HUES6 (cell line): ENCODE measurements at regions not wholly inside any gene's neighbourhood (a gene's known extent, or its start where the extent isn't known, plus 50 kb on each side); places are given as distances from the start of the nearest gene placed in this dataset.

ENCODE experiments used
- H3K27ac ChIP-seq: 2 replicates; pipeline ENCODE4 v1.7.0; 2013; ENCODE audit warnings: low read depth, mild to moderate bottlenecking, low read length, inconsistent platforms
- H3K27me3 ChIP-seq: 2 replicates; pipeline ENCODE4 v1.6.1; 2013; ENCODE audit warnings: low read length; ENCODE audit not compliant: control insufficient read depth, insufficient read depth
- H3K36me3 ChIP-seq: 2 replicates; pipeline ENCODE4 v1.6.1; 2013; ENCODE audit warnings: low read length; ENCODE audit not compliant: control insufficient read depth, insufficient read depth
- H3K4me1 ChIP-seq: 2 replicates; pipeline ENCODE4 v1.6.1; 2013; ENCODE audit warnings: low read length; ENCODE audit not compliant: control insufficient read depth, insufficient read depth
- H3K4me3 ChIP-seq: 2 replicates; pipeline ENCODE4 v1.5.1; 2013; ENCODE audit warnings: low read depth, low read length
- H3K9ac ChIP-seq: one replicate; pipeline ENCODE4 v1.6.1; 2013; ENCODE audit warnings: mild to moderate bottlenecking, low read length
- H3K9me3 ChIP-seq: 2 replicates; pipeline ENCODE4 v1.6.1; 2013; ENCODE audit warnings: low read depth, low read length; ENCODE audit not compliant: control insufficient read depth, insufficient read depth

GRCh38 chr4:3833326-3833989, 67.3 kb downstream of the ADRA2C start:
- H3K36me3 ChIP-seq, result no peaks in the 10 kb centered on the region
- H3K9ac ChIP-seq, result no peak overlapping the region
- peaks cover 8% of the 10 kb centered on the region; the same call in 1 of the 2 replicates for H3K27me3 ChIP-seq
- peaks cover 59% of the 10 kb centered on the region for H3K4me1 ChIP-seq
- H3K9me3 ChIP-seq, result peaks cover 10% of the 10 kb centered on the region
- H3K27ac ChIP-seq, result no peak overlapping the region
- H3K4me3 ChIP-seq, result no peak overlapping the region

DNA sequence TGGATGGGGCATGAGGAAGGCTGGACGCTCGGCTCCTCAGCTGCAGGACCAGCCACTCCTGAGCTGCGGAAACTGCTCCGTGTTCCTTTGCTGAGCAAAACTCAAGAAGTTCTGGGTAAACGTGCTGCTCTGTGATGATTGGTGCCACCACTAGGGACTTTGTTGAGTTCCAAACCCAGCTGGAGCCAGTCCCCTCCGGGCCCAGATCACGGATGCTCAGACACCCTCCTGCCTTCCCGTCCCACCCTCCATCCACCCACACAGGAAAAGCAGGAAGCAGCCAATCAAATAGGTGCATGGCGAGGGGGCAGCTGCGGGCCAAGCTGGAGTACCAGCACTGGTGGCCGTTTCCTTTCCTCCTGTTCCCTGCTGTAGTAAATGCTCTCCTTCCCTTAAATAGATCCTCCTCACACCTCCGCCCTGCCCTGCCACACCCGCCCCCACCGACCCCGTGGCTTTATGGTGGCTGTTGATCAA, 68.0 kb downstream of the ADRA2C start:
- Histone ChIP-seq H3K27ac (no peak overlapping the region; the same call in 1 of the 2 replicates), H3K4me1 (peaks cover 59% of the 10 kb centered on the region), H3K9ac (peak overlapping the region; percentile 84), H3K36me3 (no peaks in the 10 kb centered on the region), H3K4me3 (peak overlapping the region; percentile 26; the same call in 1 of the 2 replicates), H3K9me3 (peaks cover 16% of the 10 kb centered on the region), H3K27me3 (peaks cover 5% of the 10 kb centered on the region; the same call in 1 of the 2 replicates)

- Histone ChIP-seq H3K27me3 (no peaks in the 10 kb centered on the region), H3K4me3 (peak overlapping the region; percentile 26; the same call in 1 of the 2 replicates), H3K9ac (peak overlapping the region; percentile 84), H3K9me3 (peaks cover 20% of the 10 kb centered on the region), H3K36me3 (no peaks in the 10 kb centered on the region), H3K27ac (no peak overlapping the region; the same call in 1 of the 2 replicates), H3K4me1 (peaks cover 53% of the 10 kb centered on the region)
Measured at GRCh38 chr4:3834663-3835521, 68.7 kb downstream of the ADRA2C start.

DNA sequence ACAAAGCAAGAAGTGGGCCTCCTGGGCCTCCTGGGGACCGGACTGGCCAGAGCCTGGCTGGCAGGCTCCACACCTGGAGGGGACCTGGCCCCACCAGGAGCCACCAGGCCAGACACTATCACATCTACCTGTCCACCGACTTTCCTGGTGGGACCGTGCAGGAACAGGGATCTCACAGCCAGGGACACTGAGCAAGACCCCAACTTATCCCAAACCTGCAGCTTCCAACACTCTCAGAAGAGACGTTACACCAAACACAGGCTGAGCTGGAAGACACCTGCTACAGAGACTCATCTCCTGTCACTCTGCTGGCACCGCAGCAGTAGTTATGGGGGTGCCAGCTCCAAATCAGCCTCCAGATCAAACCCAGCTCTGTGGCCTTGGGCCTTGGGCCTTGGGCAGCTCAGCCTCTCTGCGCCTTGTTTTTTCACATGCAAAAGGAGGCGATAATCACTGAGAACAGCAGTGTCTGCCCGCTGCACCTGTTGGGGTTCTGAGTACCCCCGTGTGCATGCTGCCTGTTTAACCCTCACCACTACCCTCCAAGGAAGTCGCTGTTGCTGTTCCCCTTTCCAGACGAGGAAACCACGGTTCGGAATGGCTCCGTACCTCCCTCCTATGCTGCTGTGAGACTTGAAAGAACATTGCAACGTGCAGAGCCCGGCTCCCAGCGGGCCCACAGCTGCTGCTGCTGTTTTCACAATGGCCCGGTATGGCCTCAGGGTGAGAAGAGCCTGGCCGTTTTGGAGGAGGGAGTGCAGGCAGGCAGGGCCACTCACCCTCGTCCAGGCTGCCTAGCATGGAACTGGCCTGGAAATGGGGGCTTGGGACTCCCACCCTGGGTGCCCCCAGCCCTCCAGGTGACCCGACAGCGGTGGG, 69.6 kb downstream of the ADRA2C start:
- peak overlapping the region; percentile 41; the same call in 1 of the 2 replicates for H3K4me3 ChIP-seq
- peaks cover 44% of the 10 kb centered on the region for H3K4me1 ChIP-seq
- H3K27me3 ChIP-seq, result no peaks in the 10 kb centered on the region
- H3K36me3 ChIP-seq, result no peaks in the 10 kb centered on the region
- peaks cover 20% of the 10 kb centered on the region for H3K9me3 ChIP-seq
- peak overlapping the region; percentile 84 for H3K9ac ChIP-seq
- H3K27ac ChIP-seq, result peak overlapping the region; percentile 67; the same call in 1 of the 2 replicates

- peak overlapping the region; percentile 41; the same call in 1 of the 2 replicates for H3K4me3 ChIP-seq
- no peaks in the 10 kb centered on the region for H3K36me3 ChIP-seq
- H3K4me1 ChIP-seq, result peaks cover 38% of the 10 kb centered on the region
- peak overlapping the region; percentile 67; the same call in 1 of the 2 replicates for H3K27ac ChIP-seq
- peak overlapping the region; percentile 84 for H3K9ac ChIP-seq
- peaks cover 20% of the 10 kb centered on the region for H3K9me3 ChIP-seq
- no peaks in the 10 kb centered on the region for H3K27me3 ChIP-seq
Measured at GRCh38 chr4:3836406-3836755, 70.2 kb downstream of the ADRA2C start.

DNA sequence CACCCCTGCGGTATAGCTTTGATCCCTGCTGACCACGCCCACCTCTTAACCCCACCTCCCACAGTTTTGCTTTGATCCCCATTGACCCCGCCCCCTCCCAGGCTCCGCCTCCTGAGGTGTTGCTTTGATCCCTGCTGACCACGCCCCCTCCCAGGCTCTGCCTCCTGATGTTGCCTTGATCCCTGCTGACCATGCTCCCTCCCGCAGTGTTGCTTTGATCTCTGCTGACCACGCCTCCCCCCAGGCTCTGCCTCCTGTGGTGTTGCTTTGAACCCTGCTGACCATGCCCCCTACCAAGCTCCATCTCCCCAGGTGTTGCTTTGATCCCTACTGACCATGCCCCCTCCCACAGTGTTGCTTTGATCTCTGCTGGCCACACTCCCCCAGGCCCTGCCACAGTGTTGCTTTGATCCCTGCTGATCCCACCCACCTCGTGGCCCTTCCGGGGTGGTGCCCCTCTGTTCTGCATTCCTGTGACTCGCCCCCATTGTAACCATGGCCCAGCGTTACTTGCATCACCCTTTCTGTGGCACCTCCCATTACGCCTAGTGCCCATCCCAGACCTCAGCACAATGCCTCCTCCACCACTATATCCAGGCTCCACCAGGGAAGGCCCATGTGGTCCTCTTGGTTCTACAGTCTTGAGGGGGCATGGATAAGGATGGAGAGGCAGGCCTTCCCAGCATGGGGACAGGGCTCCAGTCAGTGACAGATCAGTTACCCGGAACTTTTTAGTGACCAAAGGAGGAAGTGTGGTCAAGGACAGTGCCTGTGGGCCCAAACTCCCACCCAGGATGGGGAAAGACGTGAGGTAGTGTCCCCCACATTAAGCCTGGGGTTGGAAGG, 70.8 kb downstream of the ADRA2C start:
- Histone ChIP-seq H3K36me3 (no peaks in the 10 kb centered on the region), H3K4me1 (peaks cover 34% of the 10 kb centered on the region), H3K27ac (peak overlapping the region; percentile 62; the same call in 1 of the 2 replicates), H3K9me3 (peaks cover 20% of the 10 kb centered on the region), H3K4me3 (no peak overlapping the region), H3K27me3 (no peaks in the 10 kb centered on the region), H3K9ac (peak overlapping the region; percentile 61)

DNA sequence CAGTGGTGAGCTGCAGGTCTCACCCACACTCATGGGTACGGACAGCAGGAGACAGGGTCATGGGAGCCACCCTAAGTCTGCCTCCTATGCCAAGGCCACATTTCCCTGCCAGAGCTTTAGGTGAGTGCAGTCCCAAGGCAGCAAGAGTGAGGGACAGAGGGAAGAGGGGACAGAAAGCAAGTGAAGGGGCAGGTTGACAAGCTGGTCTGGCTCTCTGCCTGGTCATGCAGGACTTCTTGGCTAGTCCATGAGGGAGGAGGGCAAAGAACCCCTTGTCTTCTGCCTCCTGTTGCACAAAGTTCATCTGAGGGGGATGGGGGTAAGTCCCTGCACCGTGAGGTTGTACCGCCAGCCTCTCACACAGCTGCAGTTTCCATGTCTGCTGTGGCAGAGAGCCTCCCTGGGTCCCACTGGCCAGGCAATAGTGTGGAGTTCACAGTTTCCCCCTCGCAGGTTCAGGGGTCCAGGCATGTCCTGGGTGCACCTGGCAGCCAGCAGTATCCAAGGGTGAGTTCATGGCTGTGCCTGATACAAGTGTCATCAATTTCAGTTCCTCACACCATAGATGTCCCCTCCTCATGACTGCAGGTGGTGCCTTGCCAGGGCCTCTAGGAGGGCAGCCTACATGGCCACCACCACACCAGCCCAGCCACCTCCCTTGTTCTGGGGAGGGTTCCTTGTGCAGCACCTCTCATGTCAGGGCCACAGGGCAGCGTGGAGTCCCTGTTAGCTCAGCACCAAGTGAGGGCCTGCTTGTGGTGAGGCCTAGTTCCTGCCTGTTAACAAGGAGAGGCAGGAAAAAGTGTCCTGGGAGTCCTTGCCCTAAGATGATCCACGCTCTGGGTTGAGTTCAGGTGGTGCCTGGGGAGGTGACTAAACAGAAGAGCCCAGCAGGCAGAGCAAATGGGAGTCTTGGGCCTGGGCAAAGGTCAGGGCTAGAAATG, 72.5 kb downstream of the ADRA2C start:
- Histone ChIP-seq H3K9ac (no peak overlapping the region), H3K27me3 (no peaks in the 10 kb centered on the region), H3K36me3 (no peaks in the 10 kb centered on the region), H3K27ac (no peak overlapping the region), H3K9me3 (peaks cover 20% of the 10 kb centered on the region), H3K4me3 (no peak overlapping the region), H3K4me1 (peaks cover 34% of the 10 kb centered on the region)

DNA sequence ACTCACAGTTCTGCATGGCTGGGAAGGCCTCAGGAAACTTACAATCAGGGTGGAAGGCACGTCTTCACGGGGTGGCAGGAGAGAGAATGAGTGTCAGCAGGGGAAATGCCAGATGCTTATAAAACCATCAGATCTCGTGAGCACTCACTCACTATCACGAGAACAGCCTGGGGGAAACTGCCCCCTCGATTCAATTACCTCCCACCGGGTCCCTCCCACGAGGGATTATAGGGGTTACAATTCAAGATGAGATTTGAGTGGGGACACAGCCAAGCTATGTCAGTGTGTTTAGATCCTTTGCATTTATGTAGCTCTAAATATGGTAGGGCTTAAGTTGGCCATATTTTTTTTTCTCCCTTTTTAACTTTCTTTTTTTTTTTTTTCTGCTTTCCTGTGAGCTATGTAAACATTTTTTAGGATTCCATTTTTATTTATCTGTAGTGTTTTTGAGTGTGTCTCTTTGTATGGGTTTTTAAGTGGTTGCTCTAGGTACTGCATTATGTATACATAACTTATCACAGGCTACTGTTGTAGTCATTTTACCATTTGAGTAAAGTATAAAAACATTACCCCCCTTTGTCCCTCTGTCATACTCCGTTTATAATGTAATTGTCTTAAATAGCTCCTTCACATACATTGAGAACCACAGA, 79.0 kb downstream of the ADRA2C start:
- Histone ChIP-seq H3K36me3 (no peaks in the 10 kb centered on the region), H3K4me3 (no peak overlapping the region), H3K27me3 (no peaks in the 10 kb centered on the region), H3K9ac (no peak overlapping the region), H3K27ac (no peak overlapping the region), H3K4me1 (peaks cover 4% of the 10 kb centered on the region; the same call in 1 of the 2 replicates), H3K9me3 (peaks cover 18% of the 10 kb centered on the region)
